Esophagus muscularis mucosa (tissue), 4 donors: ENCODE measurements at regions not wholly inside any gene's neighbourhood (a gene's known extent, or its start where the extent isn't known, plus 50 kb on each side); places are given as distances from the start of the nearest gene placed in this dataset.

Experiments used
- EP300 ChIP-seq: sonication (generic); formaldehyde crosslinking; IDR thresholded peaks from one replicate; pipeline ENCODE4 v1.6.1; 2017; ENCODE audit warnings: antibody characterized with exemption
- POLR2A ChIP-seq: fragments of 450-650 bp; IDR thresholded peaks from one replicate; pipeline ENCODE4 v1.6.1; 2017; ENCODE audit warnings: antibody characterized with exemption, moderate library complexity, mild to moderate bottlenecking, low read depth
- POLR2AphosphoS5 ChIP-seq, 2 donors: sonication (generic); formaldehyde crosslinking; IDR thresholded peaks; one replicate each; pipeline ENCODE4 v1.6.1; 2017; ENCODE audit warnings: antibody characterized with exemption in 2 of 2
- TF ChIP-seq, protein P1 (sequence below), 3 experiments: fragments of 200-600 bp in 2 of 3; fragments of 450-650 bp in 1 of 3; sonication (generic) in 2 of 3; IDR thresholded peaks; one replicate each; pipeline ENCODE4 v1.5.1; 2017 to 2019; ENCODE audit warnings: antibody characterized with exemption in 3 of 3, mild to moderate bottlenecking in 2 of 3, moderate library complexity in 1 of 3

DNA sequence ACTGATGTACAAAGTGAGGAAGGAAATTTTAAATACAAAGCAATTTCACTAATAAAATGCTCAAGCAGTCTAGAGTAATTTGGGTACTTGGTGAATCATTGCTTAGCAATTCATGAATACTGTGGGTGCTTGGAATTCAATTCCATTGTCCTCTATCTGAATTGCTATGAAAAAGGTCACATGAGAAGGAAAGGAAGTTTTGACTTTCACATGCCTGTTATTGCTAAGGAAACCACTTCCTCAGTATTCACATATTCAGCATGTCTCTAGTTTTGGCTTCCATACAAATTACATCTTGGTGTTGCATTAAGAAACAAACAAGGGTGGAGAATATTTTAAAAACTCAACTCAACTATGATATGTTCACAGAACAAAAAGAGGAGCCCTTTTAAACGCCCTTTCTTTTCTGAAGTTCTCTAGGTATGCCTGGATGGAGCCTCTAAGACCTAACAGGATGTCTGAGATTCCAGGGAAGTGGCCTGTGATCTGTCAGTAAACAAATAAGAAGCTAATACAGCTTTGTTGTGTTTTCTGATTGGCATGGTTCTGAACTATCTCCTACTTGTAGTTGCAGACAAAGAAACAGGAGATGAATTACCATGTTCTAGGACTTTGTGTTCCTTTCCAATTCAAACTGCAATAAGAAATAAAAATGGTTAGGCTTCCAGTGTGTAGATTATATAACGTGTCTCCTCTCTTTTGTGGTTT, 190.4 kb downstream of the OGFRL1 start:
- no peak for TF ChIP-seq POLR2A
- no peak for TF ChIP-seq EP300
- TF ChIP-seq POLR2AphosphoS5 (IDR thresholded peaks at IDR 0.05) = peak in 1 of 2 donors; percentile 38
- TF ChIP-seq, protein P1, sequence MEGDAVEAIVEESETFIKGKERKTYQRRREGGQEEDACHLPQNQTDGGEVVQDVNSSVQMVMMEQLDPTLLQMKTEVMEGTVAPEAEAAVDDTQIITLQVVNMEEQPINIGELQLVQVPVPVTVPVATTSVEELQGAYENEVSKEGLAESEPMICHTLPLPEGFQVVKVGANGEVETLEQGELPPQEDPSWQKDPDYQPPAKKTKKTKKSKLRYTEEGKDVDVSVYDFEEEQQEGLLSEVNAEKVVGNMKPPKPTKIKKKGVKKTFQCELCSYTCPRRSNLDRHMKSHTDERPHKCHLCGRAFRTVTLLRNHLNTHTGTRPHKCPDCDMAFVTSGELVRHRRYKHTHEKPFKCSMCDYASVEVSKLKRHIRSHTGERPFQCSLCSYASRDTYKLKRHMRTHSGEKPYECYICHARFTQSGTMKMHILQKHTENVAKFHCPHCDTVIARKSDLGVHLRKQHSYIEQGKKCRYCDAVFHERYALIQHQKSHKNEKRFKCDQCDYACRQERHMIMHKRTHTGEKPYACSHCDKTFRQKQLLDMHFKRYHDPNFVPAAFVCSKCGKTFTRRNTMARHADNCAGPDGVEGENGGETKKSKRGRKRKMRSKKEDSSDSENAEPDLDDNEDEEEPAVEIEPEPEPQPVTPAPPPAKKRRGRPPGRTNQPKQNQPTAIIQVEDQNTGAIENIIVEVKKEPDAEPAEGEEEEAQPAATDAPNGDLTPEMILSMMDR (IDR thresholded peaks at IDR 0.05) = no peak
